GM20000 (cell line): ENCODE measurements at regions not wholly inside any gene's neighbourhood (a gene's known extent, or its start where the extent isn't known, plus 50 kb on each side); places are given as distances from the start of the nearest gene placed in this dataset.

Source experiments
- DNase-seq: peaks from one replicate; pipeline ENCODE4 v3.0.0; 2012; ENCODE audit warnings: low spot score
- CTCF ChIP-seq: IDR thresholded peaks from 2 replicates; pipeline ENCODE4 v1.5.1; 2012; ENCODE audit warnings: mild to moderate bottlenecking, control low read depth; ENCODE audit errors: extremely low read depth, missing control alignments

GRCh38 chr14:97213720-97214119, 416.5 kb downstream of the VRK1 start:
- DNase-seq, result no peak
- TF ChIP-seq CTCF, result no peak

- no peak for TF ChIP-seq CTCF
- no peak for DNase-seq
These were observed 418.2 kb downstream of the VRK1 start for GRCh38 chr14:97215263-97215969.

GRCh38 chr14:97217111-97217885, 420.1 kb downstream of the VRK1 start:
- DNase-seq, result no peak
- no peak for TF ChIP-seq CTCF

GRCh38 chr14:97218274-97218673, 421.1 kb downstream of the VRK1 start:
- TF ChIP-seq CTCF, result no peak
- no peak for DNase-seq

- TF ChIP-seq CTCF, result no peak
- DNase-seq, result no peak
These were observed 421.7 kb downstream of the VRK1 start for GRCh38 chr14:97218691-97219430.

- no peak for TF ChIP-seq CTCF
- DNase-seq, result no peak
These were observed 422.3 kb downstream of the VRK1 start for GRCh38 chr14:97219431-97220017.
